ENCODE measurements at regions not wholly inside any gene's neighbourhood (a gene's known extent, or its start where the extent isn't known, plus 50 kb on each side); places are given as distances from the start of the nearest gene placed in this dataset.
A peak's percentile ranks its signal among the peaks of the same experiment; 100 is the strongest.

GRCh38 chr15:99442252-99442897, 123.4 kb upstream of the MEF2A start:
- ATAC-seq (peak; percentile 86), DNase-seq (ENCODE audit: low read depth, low spot score) (peak; percentile 46)
- Histone ChIP-seq H3K27ac (ENCODE audit: low read length) (no peak overlapping the region), H3K27me3 (ENCODE audit: control insufficient read depth, insufficient read depth, low read length) (no peaks in the 10 kb centered on the region), H3K4me3 (ENCODE audit: low read depth in 2 of 2, low read length in 2 of 2) (peak overlapping the region in 1 of 2 experiments; percentile 25; a peak in 1 of 4 replicates), H3K36me3 (ENCODE audit: control insufficient read depth, insufficient read depth, low read length) (no peaks in the 10 kb centered on the region), H3K9me3 (ENCODE audit: control insufficient read depth, insufficient read depth, low read depth, low read length) (no peaks in the 10 kb centered on the region), H3K4me1 (ENCODE audit: control insufficient read depth, insufficient read depth, low read length) (peaks cover 17% of the 10 kb centered on the region)
- ChIA-PET POLR2A (no interaction called here), CTCF (interaction anchor here (1.4 kb wide), 1 partner anchor 262 kb away, joined by 3 read pairs; no protein-coding TSS in a partner anchor)
- intact Hi-C loops (cut with micrococcal nuclease; ENCODE audit: unreplicated experiment) (no loop called here), in situ Hi-C loops (cut with HindIII; ENCODE audit: low pct_unique_long_range_greater_than_20kb, low sequenced_read_pairs) (no loop called here)
- no TSS peak for BruUV-seq (replicated peaks)
- TF ChIP-seq SIN3A (IDR thresholded peaks at IDR 0.05; ENCODE audit: borderline replicate concordance, insufficient read depth, low read depth, low read length): no peak
- TF ChIP-seq TCF7L2 (IDR thresholded peaks at IDR 0.05; ENCODE audit: low read depth, low read length): peak; percentile 84
- TF ChIP-seq CTCF (IDR thresholded peaks at IDR 0.05): no peak

GRCh38 chr15:99443056-99443756, 122.6 kb upstream of the MEF2A start:
- no TSS peak for BruUV-seq (replicated peaks)
- no peaks in the 10 kb centered on the region for H3K9me3 ChIP-seq (ENCODE audit: control insufficient read depth, insufficient read depth, low read depth, low read length)
- CTCF ChIA-PET: interaction anchor here (1.4 kb wide), 1 partner anchor 261 kb away, joined by 3 read pairs; no protein-coding TSS in a partner anchor
- H3K27me3 ChIP-seq (ENCODE audit: control insufficient read depth, insufficient read depth, low read length): no peaks in the 10 kb centered on the region
- TF ChIP-seq CTCF (IDR thresholded peaks at IDR 0.05): no peak
- no peak for TF ChIP-seq SIN3A (IDR thresholded peaks at IDR 0.05; ENCODE audit: borderline replicate concordance, insufficient read depth, low read depth, low read length)
- no peak for TF ChIP-seq TCF7L2 (IDR thresholded peaks at IDR 0.05; ENCODE audit: low read depth, low read length)
- TF ChIP-seq REST (IDR thresholded peaks at IDR 0.05; ENCODE audit: insufficient read depth in 1 of 2, low read depth in 2 of 2, low read length in 1 of 2): no peak
- no peak for TF ChIP-seq POLR2AphosphoS5 (IDR thresholded peaks at IDR 0.05; ENCODE audit: low read depth, low read length)
- H3K27ac ChIP-seq (ENCODE audit: low read length): no peak overlapping the region
- ATAC-seq: peak; percentile 5; the same call in 1 of the 2 replicates
- no peak overlapping the region for H3K4me3 ChIP-seq (ENCODE audit: low read depth in 2 of 2, low read length in 2 of 2)
- DNase-seq (ENCODE audit: low read depth, low spot score): no peak
- H3K4me1 ChIP-seq (ENCODE audit: control insufficient read depth, insufficient read depth, low read length): peaks cover 17% of the 10 kb centered on the region
- intact Hi-C loops (cut with micrococcal nuclease; ENCODE audit: unreplicated experiment) (no loop called here), in situ Hi-C loops (cut with HindIII; ENCODE audit: low pct_unique_long_range_greater_than_20kb, low sequenced_read_pairs) (no loop called here)
- H3K36me3 ChIP-seq (ENCODE audit: control insufficient read depth, insufficient read depth, low read length): no peaks in the 10 kb centered on the region
- POLR2A ChIA-PET: no interaction called here
